ENCODE measurements at regions not wholly inside any gene's neighbourhood (a gene's known extent, or its start where the extent isn't known, plus 50 kb on each side); places are given as distances from the start of the nearest gene placed in this dataset.
"Not testable (repeated sequence)": the region's sequence is repeated elsewhere in the genome, so short reads cannot be mapped to it uniquely, and the experiment has no call there.

DNA sequence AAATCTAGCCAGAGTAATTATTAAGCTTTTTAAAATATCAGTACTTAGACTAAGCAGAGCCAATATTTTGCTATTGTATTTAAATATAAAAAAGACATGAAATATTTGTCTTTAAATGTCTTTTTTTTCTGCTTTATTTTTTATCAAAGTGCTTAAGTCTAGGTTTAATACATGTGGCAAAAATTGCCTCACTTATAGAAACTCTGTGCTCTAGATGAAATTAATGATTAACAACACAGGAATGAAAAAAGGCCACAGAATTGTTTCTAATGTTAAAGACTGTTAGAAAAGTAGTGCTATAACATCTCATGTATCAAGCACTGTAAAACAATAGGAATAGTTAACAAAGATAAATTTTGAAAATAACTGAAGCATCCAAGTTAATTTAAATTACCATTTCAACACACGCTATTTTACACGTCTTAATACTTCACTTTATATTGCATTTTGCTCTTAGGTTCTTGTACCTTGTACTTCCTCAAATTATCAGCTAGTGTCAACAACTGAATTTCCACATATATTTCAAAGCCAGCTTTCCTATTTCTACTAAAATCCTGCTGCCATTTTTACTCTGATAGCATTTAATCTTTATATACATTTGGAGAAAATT lies 1515.1 kb downstream of the HACE1 start:
- Histone ChIP-seq H3K4me3 (ENCODE audit: control insufficient read depth in 1 of 7, extremely low read depth in 1 of 7, insufficient read depth in 4 of 7, low read depth in 2 of 7, low read length in 6 of 7) (no peak overlapping the region), H3K27me3 (replicated peaks in 2 of 5; ENCODE audit: control insufficient read depth in 4 of 5, insufficient read depth in 5 of 5, low read length in 4 of 5) (no peaks in the 10 kb centered on the region), H3K4me1 (ENCODE audit: control extremely low read depth in 1 of 4, control insufficient read depth in 4 of 4, insufficient read depth in 4 of 4, low read length in 3 of 4) (no peaks in the 10 kb centered on the region), H3K36me3 (ENCODE audit: control insufficient read depth in 4 of 4, insufficient read depth in 4 of 4, low read length in 3 of 4) (no peaks in the 10 kb centered on the region), H3K27ac (ENCODE audit: insufficient read depth in 1 of 2, low read depth in 1 of 2, low read length in 2 of 2, poor library complexity in 1 of 2, severe bottlenecking in 2 of 2) (no peak overlapping the region), H3K9me3 (ENCODE audit: control extremely low read depth in 1 of 5, control insufficient read depth in 4 of 5, insufficient read depth in 2 of 5, low read depth in 1 of 5, low read length in 4 of 5) (no peaks in the 10 kb centered on the region)
- 91% methylated on average over 2 of the region's 2 CpGs for WGBS (ENCODE audit: insufficient coverage)
- ChIA-PET CTCF (no interaction called here), POLR2A (no interaction called here)
- DNase-seq = no peak

GRCh38 chr6:103335412-103335811 lies 1524.3 kb downstream of the HACE1 start:
- no peaks in the 10 kb centered on the region for H3K9me3 ChIP-seq (ENCODE audit: control extremely low read depth in 1 of 5, control insufficient read depth in 4 of 5, insufficient read depth in 2 of 5, low read depth in 1 of 5, low read length in 4 of 5)
- WGBS (ENCODE audit: insufficient coverage) = 100% methylated on average over 2 of the region's 2 CpGs
- ChIA-PET CTCF (no interaction called here), POLR2A (no interaction called here)
- no peaks in the 10 kb centered on the region for H3K4me1 ChIP-seq (ENCODE audit: control extremely low read depth in 1 of 4, control insufficient read depth in 4 of 4, insufficient read depth in 4 of 4, low read length in 3 of 4)
- H3K27ac ChIP-seq (ENCODE audit: insufficient read depth in 1 of 2, low read depth in 1 of 2, low read length in 2 of 2, poor library complexity in 1 of 2, severe bottlenecking in 2 of 2) = no peak overlapping the region
- no peaks in the 10 kb centered on the region for H3K27me3 ChIP-seq (replicated peaks in 2 of 5; ENCODE audit: control insufficient read depth in 4 of 5, insufficient read depth in 5 of 5, low read length in 4 of 5)
- no peak overlapping the region for H3K4me3 ChIP-seq (ENCODE audit: control insufficient read depth in 1 of 7, extremely low read depth in 1 of 7, insufficient read depth in 4 of 7, low read depth in 2 of 7, low read length in 6 of 7)
- no peak for DNase-seq
- H3K36me3 ChIP-seq (ENCODE audit: control insufficient read depth in 4 of 4, insufficient read depth in 4 of 4, low read length in 3 of 4) = no peaks in the 10 kb centered on the region

DNA sequence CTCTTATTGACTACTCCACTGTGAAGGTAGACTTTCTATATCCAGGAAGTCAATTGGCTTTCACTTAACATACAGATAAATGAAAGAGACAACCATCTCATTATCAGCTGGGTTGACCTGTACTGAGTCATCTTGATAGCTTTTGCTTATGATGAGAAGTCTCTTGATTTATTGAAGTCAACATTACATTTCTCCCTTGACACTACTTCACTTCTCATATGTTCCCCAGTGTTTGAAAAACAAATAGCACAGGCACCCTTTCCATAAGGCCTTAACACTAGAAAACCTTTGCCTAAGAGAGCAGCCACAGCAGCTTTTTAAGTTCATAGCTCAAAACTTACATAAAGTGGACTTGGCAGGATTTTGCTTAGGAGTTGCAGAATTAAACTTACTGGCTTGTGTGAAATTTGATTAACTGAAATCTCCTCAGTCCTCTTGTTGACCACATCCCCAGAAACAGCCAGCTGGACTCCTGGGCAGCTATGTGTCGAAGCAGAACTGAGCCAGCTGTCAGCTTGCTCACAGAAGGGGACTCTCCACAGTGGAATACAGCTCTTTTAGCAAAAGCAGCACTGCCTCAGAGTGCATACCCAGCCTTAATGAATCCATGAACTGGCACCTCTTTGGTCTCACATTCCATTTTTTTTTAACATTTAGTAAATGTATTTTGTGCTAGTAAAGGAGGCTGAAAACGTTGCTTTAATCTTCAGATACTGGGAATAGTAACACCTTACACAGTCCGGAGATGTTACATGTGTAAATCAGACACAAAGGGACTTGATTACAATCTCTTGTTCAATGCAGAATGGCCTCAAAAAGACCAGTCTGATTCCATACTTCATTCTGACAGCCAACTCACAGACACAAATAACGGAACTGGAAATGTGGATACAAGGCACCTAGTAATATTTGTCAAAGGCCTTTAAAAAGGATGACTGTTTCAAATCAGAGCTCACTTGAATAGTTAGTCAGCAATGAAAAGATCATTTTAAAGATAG lies 1532.7 kb downstream of the HACE1 start:
- ChIA-PET POLR2A (no interaction called here), CTCF (no interaction called here)
- no peaks in the 10 kb centered on the region for H3K36me3 ChIP-seq (ENCODE audit: control insufficient read depth in 4 of 4, insufficient read depth in 4 of 4, low read length in 3 of 4)
- no peaks in the 10 kb centered on the region for H3K27me3 ChIP-seq (replicated peaks in 2 of 5; ENCODE audit: control insufficient read depth in 4 of 5, insufficient read depth in 5 of 5, low read length in 4 of 5)
- no peaks in the 10 kb centered on the region for H3K4me1 ChIP-seq (ENCODE audit: control extremely low read depth in 1 of 4, control insufficient read depth in 4 of 4, insufficient read depth in 4 of 4, low read length in 3 of 4)
- no peak overlapping the region for H3K27ac ChIP-seq (ENCODE audit: insufficient read depth in 1 of 2, low read depth in 1 of 2, low read length in 2 of 2, poor library complexity in 1 of 2, severe bottlenecking in 2 of 2)
- H3K9me3 ChIP-seq (ENCODE audit: control extremely low read depth in 1 of 5, control insufficient read depth in 4 of 5, insufficient read depth in 2 of 5, low read depth in 1 of 5, low read length in 4 of 5) = no peaks in the 10 kb centered on the region
- 88% methylated on average over 3 of the region's 4 CpGs for WGBS (ENCODE audit: insufficient coverage)
- no peak for DNase-seq
- H3K4me3 ChIP-seq (ENCODE audit: control insufficient read depth in 1 of 7, extremely low read depth in 1 of 7, insufficient read depth in 4 of 7, low read depth in 2 of 7, low read length in 6 of 7) = no peak overlapping the region

DNA sequence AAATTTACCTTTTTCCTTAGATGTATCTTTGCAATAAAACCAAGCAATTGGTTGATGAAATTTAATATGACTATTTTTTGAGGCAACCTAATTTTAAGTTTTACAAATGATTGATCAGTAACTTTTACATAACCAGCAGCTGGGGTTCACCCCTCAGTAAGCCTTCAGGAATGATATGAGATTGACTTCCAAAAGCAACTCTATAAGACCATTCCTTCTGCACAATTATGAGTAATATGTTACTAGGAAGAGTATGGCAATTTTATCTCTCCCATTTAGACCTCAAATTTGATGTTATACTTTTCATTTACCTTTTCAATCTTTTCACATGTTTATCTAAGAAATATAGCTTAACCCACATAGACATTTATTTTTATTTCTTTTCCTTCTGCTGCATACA lies 1546.3 kb downstream of the HACE1 start:
- Histone ChIP-seq H3K27me3 (replicated peaks in 2 of 5; ENCODE audit: control insufficient read depth in 4 of 5, insufficient read depth in 5 of 5, low read length in 4 of 5) (no peaks in the 10 kb centered on the region), H3K4me1 (ENCODE audit: control extremely low read depth in 1 of 4, control insufficient read depth in 4 of 4, insufficient read depth in 4 of 4, low read length in 3 of 4) (no peaks in the 10 kb centered on the region), H3K27ac (ENCODE audit: insufficient read depth in 1 of 2, low read depth in 1 of 2, low read length in 2 of 2, poor library complexity in 1 of 2, severe bottlenecking in 2 of 2) (no peak overlapping the region), H3K36me3 (ENCODE audit: control insufficient read depth in 4 of 4, insufficient read depth in 4 of 4, low read length in 3 of 4) (no peaks in the 10 kb centered on the region), H3K9me3 (ENCODE audit: control extremely low read depth in 1 of 5, control insufficient read depth in 4 of 5, insufficient read depth in 2 of 5, low read depth in 1 of 5, low read length in 4 of 5) (no peaks in the 10 kb centered on the region), H3K4me3 (ENCODE audit: control insufficient read depth in 1 of 7, extremely low read depth in 1 of 7, insufficient read depth in 4 of 7, low read depth in 2 of 7, low read length in 6 of 7) (no peak overlapping the region)
- POLR2A ChIA-PET = no interaction called here
- no peak for DNase-seq
- CTCF ChIA-PET = no interaction called here

GRCh38 chr6:103294376-103294775 lies 1565.3 kb downstream of the HACE1 start:
- DNase-seq; H3K9me3 ChIP-seq (ENCODE audit: control extremely low read depth in 1 of 5, control insufficient read depth in 4 of 5, insufficient read depth in 2 of 5, low read depth in 1 of 5, low read length in 4 of 5); H3K27me3 ChIP-seq (replicated peaks in 2 of 5; ENCODE audit: control insufficient read depth in 4 of 5, insufficient read depth in 5 of 5, low read length in 4 of 5); POLR2A ChIA-PET; H3K27ac ChIP-seq (ENCODE audit: insufficient read depth in 1 of 2, low read depth in 1 of 2, low read length in 2 of 2, poor library complexity in 1 of 2, severe bottlenecking in 2 of 2); CTCF ChIA-PET; H3K36me3 ChIP-seq (ENCODE audit: control insufficient read depth in 4 of 4, insufficient read depth in 4 of 4, low read length in 3 of 4); H3K4me1 ChIP-seq (ENCODE audit: control extremely low read depth in 1 of 4, control insufficient read depth in 4 of 4, insufficient read depth in 4 of 4, low read length in 3 of 4); H3K4me3 ChIP-seq (ENCODE audit: control insufficient read depth in 1 of 7, extremely low read depth in 1 of 7, insufficient read depth in 4 of 7, low read depth in 2 of 7, low read length in 6 of 7): not testable (repeated sequence)
- 100% methylated on average over 6 of the region's 35 CpGs for WGBS (ENCODE audit: insufficient coverage)

- Histone ChIP-seq H3K9me3 (ENCODE audit: control extremely low read depth in 1 of 5, control insufficient read depth in 4 of 5, insufficient read depth in 2 of 5, low read depth in 1 of 5, low read length in 4 of 5) (no peaks in the 10 kb centered on the region), H3K4me1 (ENCODE audit: control extremely low read depth in 1 of 4, control insufficient read depth in 4 of 4, insufficient read depth in 4 of 4, low read length in 3 of 4) (no peaks in the 10 kb centered on the region), H3K4me3 (ENCODE audit: control insufficient read depth in 1 of 7, extremely low read depth in 1 of 7, insufficient read depth in 4 of 7, low read depth in 2 of 7, low read length in 6 of 7) (no peak overlapping the region), H3K27ac (ENCODE audit: insufficient read depth in 1 of 2, low read depth in 1 of 2, low read length in 2 of 2, poor library complexity in 1 of 2, severe bottlenecking in 2 of 2) (no peak overlapping the region), H3K36me3 (ENCODE audit: control insufficient read depth in 4 of 4, insufficient read depth in 4 of 4, low read length in 3 of 4) (no peaks in the 10 kb centered on the region), H3K27me3 (replicated peaks in 2 of 5; ENCODE audit: control insufficient read depth in 4 of 5, insufficient read depth in 5 of 5, low read length in 4 of 5) (no peaks in the 10 kb centered on the region)
- ChIA-PET CTCF (no interaction called here), POLR2A (no interaction called here)
- no CpG with 5 or more reads among the region's 2 CpGs for WGBS (ENCODE audit: insufficient coverage)
- no peak for DNase-seq
Observed at GRCh38 chr6:103284835-103285234, 1574.9 kb downstream of the HACE1 start.

DNA sequence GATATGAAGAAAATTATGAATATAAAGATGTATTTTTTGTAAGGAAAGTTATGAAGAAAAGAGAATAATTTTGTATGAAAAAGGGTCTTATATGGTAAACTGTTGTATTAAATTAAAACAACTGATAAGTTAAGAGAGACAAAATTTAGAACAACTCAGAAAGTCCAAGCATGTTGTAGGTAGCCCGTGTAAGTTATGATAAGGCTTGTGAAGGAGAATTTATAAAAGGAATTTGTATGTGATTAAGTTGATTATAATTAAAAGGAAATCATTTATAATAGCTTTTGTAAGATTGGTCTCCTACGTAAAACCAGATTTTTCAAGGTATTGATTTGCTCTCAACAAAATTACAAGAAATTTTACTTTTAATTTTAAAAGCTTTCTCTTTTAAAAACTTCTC lies 1579.3 kb downstream of the HACE1 start:
- Histone ChIP-seq H3K36me3 (ENCODE audit: control insufficient read depth in 4 of 4, insufficient read depth in 4 of 4, low read length in 3 of 4) (no peaks in the 10 kb centered on the region), H3K9me3 (ENCODE audit: control extremely low read depth in 1 of 5, control insufficient read depth in 4 of 5, insufficient read depth in 2 of 5, low read depth in 1 of 5, low read length in 4 of 5) (no peaks in the 10 kb centered on the region), H3K4me1 (ENCODE audit: control extremely low read depth in 1 of 4, control insufficient read depth in 4 of 4, insufficient read depth in 4 of 4, low read length in 3 of 4) (no peaks in the 10 kb centered on the region), H3K4me3 (ENCODE audit: control insufficient read depth in 1 of 7, extremely low read depth in 1 of 7, insufficient read depth in 4 of 7, low read depth in 2 of 7, low read length in 6 of 7) (no peak overlapping the region), H3K27ac (ENCODE audit: insufficient read depth in 1 of 2, low read depth in 1 of 2, low read length in 2 of 2, poor library complexity in 1 of 2, severe bottlenecking in 2 of 2) (no peak overlapping the region), H3K27me3 (replicated peaks in 2 of 5; ENCODE audit: control insufficient read depth in 4 of 5, insufficient read depth in 5 of 5, low read length in 4 of 5) (no peaks in the 10 kb centered on the region)
- POLR2A ChIA-PET = no interaction called here
- WGBS (ENCODE audit: insufficient coverage) = no CpG with 5 or more reads among the region's 2 CpGs
- CTCF ChIA-PET = no interaction called here
- DNase-seq = no peak
